ENCODE measurements at regions not wholly inside any gene's neighbourhood (a gene's known extent, or its start where the extent isn't known, plus 50 kb on each side); places are given as distances from the start of the nearest gene placed in this dataset.
A peak's percentile ranks its signal among the peaks of the same experiment; 100 is the strongest.

DNA sequence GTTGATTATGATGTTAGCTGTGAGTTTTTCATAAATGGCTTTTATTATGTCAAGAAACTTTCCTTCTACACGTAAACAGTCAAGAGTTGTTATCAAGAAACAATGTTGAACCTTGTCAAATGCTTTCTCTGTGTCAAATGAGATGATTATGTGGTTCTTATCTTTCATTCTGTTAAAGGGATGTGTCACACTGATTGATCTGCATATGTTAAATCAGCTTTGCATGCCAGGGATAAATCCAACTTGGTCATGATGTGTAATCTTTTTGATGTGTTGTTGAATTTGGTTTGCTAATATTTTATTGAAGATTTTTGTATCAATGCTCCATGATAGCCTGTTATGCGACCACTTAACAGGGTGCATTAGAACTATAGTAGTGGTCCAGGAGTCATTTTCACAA lies 107.3 kb downstream of the C1QL2 start:
- Mint-ChIP-seq H3K27me3 (ENCODE audit: low read depth) (peaks cover 7% of the 10 kb centered on the region), H3K4me1 (peaks cover 27% of the 10 kb centered on the region), H3K36me3 (peaks cover 18% of the 10 kb centered on the region), H3K9me3 (peaks cover 22% of the 10 kb centered on the region), H3K27ac (no peak overlapping the region), H3K4me3 (no peak overlapping the region)
- ATAC-seq (no peak), DNase-seq (ENCODE audit: low spot score) (no peak)
- TF ChIP-seq ETV6 (CRISPR knock-in tag; IDR thresholded peaks at IDR 0.05): no peak
- TF ChIP-seq, protein P1, sequence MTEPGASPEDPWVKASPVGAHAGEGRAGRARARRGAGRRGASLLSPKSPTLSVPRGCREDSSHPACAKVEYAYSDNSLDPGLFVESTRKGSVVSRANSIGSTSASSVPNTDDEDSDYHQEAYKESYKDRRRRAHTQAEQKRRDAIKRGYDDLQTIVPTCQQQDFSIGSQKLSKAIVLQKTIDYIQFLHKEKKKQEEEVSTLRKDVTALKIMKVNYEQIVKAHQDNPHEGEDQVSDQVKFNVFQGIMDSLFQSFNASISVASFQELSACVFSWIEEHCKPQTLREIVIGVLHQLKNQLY (CRISPR knock-in tag; IDR thresholded peaks at IDR 0.05): no peak
- no peak for TF ChIP-seq NFYB (CRISPR knock-in tag; conservative IDR thresholded peaks at IDR 0.05; ENCODE audit: low read depth)
- CTCF ChIA-PET: interaction anchor here (1.0 to 3.1 kb wide), 10 partner anchors 35 to 315 kb away, joined by 3 to 21 read pairs (median 5); partner anchors contain the start of genes C2orf76 and DBI
- POLR2A ChIA-PET: no interaction called here

DNA sequence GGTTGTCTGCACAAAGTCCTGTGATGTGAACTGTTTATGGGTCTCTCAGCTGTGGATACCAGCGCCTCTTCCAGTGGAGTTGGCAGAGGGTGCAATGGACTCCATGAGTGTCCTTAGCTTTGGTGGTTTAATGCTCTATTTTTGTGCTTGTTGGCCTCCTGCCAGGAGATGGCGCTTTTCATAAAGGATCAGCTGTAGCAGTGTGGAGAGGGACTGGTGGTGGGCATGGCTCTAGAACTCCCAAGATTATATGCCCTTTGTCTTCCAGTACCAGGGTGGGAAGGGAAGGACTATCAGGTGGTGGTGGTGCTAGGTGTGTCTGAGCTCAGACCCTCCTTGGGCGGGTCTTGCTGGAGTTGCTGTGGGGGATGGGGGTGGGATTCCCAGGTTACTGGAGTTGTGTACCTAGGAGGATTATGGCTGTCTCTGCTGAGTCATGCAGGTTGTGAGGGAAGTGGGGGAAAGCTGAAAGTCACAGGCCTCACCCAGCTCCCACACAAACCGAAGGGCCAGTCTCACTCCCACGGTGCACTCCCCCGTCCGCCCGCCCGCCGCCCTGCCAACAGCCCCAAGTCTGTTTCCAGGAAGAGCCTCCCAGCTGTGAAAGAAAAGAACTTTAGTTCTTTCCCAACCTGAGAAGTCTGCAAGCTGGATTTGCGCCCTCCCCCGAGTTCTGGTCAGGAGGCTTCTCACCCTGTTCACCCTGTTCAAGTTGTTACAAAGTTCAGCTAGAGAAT lies 108.1 kb downstream of the MARCO start:
- peak; percentile 39 for ATAC-seq
- peaks cover 27% of the 10 kb centered on the region for H3K4me1 Mint-ChIP-seq
- H3K27me3 Mint-ChIP-seq (ENCODE audit: low read depth): peaks cover 5% of the 10 kb centered on the region
- ChIA-PET POLR2A (no interaction called here), CTCF (interaction anchor here (0.7 to 3.1 kb wide), 28 partner anchors 10 to 661 kb away, joined by 3 to 21 read pairs (median 3); partner anchors contain the start of genes C2orf76 and DBI)
- H3K9me3 Mint-ChIP-seq: peaks cover 10% of the 10 kb centered on the region
- no peak overlapping the region for H3K27ac Mint-ChIP-seq
- peak; percentile 65 for DNase-seq (ENCODE audit: low spot score)
- H3K4me3 Mint-ChIP-seq: no peak overlapping the region
- H3K36me3 Mint-ChIP-seq: peaks cover 10% of the 10 kb centered on the region
- TF ChIP-seq MXD4 (CRISPR knock-in tag; IDR thresholded peaks at IDR 0.05; ENCODE audit: borderline replicate concordance) (no peak), HMGA2 (CRISPR knock-in tag; IDR thresholded peaks at IDR 0.05) (no peak), ZNF671 (CRISPR knock-in tag; IDR thresholded peaks at IDR 0.05) (no peak), CBFB (CRISPR knock-in tag; IDR thresholded peaks at IDR 0.05; ENCODE audit: low read depth) (no peak), ZNF121 (CRISPR knock-in tag; IDR thresholded peaks at IDR 0.05) (no peak), ZNF396 (CRISPR knock-in tag; IDR thresholded peaks at IDR 0.05; ENCODE audit: borderline replicate concordance) (no peak), RORB (CRISPR knock-in tag; IDR thresholded peaks at IDR 0.05) (no peak), TEAD4 (CRISPR knock-in tag; IDR thresholded peaks at IDR 0.05) (no peak), JAZF1 (CRISPR knock-in tag; IDR thresholded peaks at IDR 0.05) (no peak)
- TF ChIP-seq, protein P2, sequence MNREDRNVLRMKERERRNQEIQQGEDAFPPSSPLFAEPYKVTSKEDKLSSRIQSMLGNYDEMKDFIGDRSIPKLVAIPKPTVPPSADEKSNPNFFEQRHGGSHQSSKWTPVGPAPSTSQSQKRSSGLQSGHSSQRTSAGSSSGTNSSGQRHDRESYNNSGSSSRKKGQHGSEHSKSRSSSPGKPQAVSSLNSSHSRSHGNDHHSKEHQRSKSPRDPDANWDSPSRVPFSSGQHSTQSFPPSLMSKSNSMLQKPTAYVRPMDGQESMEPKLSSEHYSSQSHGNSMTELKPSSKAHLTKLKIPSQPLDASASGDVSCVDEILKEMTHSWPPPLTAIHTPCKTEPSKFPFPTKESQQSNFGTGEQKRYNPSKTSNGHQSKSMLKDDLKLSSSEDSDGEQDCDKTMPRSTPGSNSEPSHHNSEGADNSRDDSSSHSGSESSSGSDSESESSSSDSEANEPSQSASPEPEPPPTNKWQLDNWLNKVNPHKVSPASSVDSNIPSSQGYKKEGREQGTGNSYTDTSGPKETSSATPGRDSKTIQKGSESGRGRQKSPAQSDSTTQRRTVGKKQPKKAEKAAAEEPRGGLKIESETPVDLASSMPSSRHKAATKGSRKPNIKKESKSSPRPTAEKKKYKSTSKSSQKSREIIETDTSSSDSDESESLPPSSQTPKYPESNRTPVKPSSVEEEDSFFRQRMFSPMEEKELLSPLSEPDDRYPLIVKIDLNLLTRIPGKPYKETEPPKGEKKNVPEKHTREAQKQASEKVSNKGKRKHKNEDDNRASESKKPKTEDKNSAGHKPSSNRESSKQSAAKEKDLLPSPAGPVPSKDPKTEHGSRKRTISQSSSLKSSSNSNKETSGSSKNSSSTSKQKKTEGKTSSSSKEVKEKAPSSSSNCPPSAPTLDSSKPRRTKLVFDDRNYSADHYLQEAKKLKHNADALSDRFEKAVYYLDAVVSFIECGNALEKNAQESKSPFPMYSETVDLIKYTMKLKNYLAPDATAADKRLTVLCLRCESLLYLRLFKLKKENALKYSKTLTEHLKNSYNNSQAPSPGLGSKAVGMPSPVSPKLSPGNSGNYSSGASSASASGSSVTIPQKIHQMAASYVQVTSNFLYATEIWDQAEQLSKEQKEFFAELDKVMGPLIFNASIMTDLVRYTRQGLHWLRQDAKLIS (CRISPR knock-in tag; IDR thresholded peaks at IDR 0.05; ENCODE audit: borderline replicate concordance): no peak
- TF ChIP-seq, protein P3, sequence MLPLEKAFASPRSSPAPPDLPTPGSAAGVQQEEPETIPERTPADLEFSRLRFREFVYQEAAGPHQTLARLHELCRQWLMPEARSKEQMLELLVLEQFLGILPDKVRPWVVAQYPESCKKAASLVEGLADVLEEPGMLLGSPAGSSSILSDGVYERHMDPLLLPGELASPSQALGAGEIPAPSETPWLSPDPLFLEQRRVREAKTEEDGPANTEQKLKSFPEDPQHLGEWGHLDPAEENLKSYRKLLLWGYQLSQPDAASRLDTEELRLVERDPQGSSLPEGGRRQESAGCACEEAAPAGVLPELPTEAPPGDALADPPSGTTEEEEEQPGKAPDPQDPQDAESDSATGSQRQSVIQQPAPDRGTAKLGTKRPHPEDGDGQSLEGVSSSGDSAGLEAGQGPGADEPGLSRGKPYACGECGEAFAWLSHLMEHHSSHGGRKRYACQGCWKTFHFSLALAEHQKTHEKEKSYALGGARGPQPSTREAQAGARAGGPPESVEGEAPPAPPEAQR (CRISPR knock-in tag; IDR thresholded peaks at IDR 0.05): no peak
- TF ChIP-seq, protein P4, sequence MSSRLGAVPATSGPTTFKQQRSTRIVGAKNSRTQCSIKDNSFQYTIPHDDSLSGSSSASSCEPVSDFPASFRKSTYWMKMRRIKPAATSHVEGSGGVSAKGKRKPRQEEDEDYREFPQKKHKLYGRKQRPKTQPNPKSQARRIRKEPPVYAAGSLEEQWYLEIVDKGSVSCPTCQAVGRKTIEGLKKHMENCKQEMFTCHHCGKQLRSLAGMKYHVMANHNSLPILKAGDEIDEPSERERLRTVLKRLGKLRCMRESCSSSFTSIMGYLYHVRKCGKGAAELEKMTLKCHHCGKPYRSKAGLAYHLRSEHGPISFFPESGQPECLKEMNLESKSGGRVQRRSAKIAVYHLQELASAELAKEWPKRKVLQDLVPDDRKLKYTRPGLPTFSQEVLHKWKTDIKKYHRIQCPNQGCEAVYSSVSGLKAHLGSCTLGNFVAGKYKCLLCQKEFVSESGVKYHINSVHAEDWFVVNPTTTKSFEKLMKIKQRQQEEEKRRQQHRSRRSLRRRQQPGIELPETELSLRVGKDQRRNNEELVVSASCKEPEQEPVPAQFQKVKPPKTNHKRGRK (CRISPR knock-in tag; IDR thresholded peaks at IDR 0.05; ENCODE audit: borderline replicate concordance): no peak
- TF ChIP-seq, protein P5, sequence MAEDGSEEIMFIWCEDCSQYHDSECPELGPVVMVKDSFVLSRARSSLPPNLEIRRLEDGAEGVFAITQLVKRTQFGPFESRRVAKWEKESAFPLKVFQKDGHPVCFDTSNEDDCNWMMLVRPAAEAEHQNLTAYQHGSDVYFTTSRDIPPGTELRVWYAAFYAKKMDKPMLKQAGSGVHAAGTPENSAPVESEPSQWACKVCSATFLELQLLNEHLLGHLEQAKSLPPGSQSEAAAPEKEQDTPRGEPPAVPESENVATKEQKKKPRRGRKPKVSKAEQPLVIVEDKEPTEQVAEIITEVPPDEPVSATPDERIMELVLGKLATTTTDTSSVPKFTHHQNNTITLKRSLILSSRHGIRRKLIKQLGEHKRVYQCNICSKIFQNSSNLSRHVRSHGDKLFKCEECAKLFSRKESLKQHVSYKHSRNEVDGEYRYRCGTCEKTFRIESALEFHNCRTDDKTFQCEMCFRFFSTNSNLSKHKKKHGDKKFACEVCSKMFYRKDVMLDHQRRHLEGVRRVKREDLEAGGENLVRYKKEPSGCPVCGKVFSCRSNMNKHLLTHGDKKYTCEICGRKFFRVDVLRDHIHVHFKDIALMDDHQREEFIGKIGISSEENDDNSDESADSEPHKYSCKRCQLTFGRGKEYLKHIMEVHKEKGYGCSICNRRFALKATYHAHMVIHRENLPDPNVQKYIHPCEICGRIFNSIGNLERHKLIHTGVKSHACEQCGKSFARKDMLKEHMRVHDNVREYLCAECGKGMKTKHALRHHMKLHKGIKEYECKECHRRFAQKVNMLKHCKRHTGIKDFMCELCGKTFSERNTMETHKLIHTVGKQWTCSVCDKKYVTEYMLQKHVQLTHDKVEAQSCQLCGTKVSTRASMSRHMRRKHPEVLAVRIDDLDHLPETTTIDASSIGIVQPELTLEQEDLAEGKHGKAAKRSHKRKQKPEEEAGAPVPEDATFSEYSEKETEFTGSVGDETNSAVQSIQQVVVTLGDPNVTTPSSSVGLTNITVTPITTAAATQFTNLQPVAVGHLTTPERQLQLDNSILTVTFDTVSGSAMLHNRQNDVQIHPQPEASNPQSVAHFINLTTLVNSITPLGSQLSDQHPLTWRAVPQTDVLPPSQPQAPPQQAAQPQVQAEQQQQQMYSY (CRISPR knock-in tag; IDR thresholded peaks at IDR 0.05): no peak
- TF ChIP-seq, protein P6, sequence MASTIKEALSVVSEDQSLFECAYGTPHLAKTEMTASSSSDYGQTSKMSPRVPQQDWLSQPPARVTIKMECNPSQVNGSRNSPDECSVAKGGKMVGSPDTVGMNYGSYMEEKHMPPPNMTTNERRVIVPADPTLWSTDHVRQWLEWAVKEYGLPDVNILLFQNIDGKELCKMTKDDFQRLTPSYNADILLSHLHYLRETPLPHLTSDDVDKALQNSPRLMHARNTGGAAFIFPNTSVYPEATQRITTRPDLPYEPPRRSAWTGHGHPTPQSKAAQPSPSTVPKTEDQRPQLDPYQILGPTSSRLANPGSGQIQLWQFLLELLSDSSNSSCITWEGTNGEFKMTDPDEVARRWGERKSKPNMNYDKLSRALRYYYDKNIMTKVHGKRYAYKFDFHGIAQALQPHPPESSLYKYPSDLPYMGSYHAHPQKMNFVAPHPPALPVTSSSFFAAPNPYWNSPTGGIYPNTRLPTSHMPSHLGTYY (CRISPR knock-in tag; IDR thresholded peaks at IDR 0.05): no peak
- TF ChIP-seq, protein P7, sequence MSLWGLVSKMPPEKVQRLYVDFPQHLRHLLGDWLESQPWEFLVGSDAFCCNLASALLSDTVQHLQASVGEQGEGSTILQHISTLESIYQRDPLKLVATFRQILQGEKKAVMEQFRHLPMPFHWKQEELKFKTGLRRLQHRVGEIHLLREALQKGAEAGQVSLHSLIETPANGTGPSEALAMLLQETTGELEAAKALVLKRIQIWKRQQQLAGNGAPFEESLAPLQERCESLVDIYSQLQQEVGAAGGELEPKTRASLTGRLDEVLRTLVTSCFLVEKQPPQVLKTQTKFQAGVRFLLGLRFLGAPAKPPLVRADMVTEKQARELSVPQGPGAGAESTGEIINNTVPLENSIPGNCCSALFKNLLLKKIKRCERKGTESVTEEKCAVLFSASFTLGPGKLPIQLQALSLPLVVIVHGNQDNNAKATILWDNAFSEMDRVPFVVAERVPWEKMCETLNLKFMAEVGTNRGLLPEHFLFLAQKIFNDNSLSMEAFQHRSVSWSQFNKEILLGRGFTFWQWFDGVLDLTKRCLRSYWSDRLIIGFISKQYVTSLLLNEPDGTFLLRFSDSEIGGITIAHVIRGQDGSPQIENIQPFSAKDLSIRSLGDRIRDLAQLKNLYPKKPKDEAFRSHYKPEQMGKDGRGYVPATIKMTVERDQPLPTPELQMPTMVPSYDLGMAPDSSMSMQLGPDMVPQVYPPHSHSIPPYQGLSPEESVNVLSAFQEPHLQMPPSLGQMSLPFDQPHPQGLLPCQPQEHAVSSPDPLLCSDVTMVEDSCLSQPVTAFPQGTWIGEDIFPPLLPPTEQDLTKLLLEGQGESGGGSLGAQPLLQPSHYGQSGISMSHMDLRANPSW (CRISPR knock-in tag; conservative IDR thresholded peaks at IDR 0.05; ENCODE audit: low read depth): no peak
